ENCODE measurements at regions not wholly inside any gene's neighbourhood (a gene's known extent, or its start where the extent isn't known, plus 50 kb on each side); places are given as distances from the start of the nearest gene placed in this dataset.

DNA sequence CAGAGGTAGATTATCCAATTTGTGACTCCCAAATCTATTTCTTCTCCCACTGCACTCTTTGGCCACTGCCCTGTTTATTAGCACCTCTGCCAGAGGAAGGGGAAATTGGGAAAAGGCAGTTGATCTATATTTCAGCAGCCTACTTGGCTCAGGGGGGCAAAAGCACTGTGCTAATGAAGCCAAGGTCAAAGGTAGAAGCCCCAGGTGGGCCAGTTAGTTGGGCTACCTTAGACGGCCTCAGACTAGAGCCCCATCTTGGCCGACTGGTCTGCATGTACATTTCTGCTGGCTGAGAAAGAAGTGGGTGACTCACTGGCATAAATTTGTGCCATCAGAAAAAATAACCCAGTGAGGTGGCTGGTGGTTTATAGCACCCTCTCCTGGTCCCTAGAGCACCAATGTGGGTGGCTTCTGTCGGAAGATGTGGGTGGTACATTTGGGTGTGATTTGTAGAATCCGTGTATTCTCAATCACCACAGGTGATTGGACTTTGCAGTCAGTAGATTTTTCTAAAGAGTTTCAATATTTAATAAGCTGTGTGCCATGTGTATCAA lies 293.3 kb upstream of the MKI67 start:
- TF ChIP-seq, protein P1, sequence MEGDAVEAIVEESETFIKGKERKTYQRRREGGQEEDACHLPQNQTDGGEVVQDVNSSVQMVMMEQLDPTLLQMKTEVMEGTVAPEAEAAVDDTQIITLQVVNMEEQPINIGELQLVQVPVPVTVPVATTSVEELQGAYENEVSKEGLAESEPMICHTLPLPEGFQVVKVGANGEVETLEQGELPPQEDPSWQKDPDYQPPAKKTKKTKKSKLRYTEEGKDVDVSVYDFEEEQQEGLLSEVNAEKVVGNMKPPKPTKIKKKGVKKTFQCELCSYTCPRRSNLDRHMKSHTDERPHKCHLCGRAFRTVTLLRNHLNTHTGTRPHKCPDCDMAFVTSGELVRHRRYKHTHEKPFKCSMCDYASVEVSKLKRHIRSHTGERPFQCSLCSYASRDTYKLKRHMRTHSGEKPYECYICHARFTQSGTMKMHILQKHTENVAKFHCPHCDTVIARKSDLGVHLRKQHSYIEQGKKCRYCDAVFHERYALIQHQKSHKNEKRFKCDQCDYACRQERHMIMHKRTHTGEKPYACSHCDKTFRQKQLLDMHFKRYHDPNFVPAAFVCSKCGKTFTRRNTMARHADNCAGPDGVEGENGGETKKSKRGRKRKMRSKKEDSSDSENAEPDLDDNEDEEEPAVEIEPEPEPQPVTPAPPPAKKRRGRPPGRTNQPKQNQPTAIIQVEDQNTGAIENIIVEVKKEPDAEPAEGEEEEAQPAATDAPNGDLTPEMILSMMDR (IDR thresholded peaks at IDR 0.05; ENCODE audit: low read length): peak; percentile 13; the same call in 1 of the 2 replicates
- no peak for TF ChIP-seq EZH2 (IDR thresholded peaks at IDR 0.05; ENCODE audit: borderline replicate concordance, low read length)
